ENCODE measurements at regions not wholly inside any gene's neighbourhood (a gene's known extent, or its start where the extent isn't known, plus 50 kb on each side); places are given as distances from the start of the nearest gene placed in this dataset.

- Histone ChIP-seq H3K36me3 (no peaks in the 10 kb centered on the region), H3K4me3 (no peak overlapping the region), H3K27me3 (replicated peaks; ENCODE audit: insufficient read depth) (no peaks in the 10 kb centered on the region), H3K9me3 (no peaks in the 10 kb centered on the region), H3K27ac (no peak overlapping the region), H3K4me1 (ENCODE audit: control insufficient read depth in 1 of 2, low read depth in 2 of 2) (no peaks in the 10 kb centered on the region)
- ATAC-seq (ENCODE audit: insufficient number of reproducible peaks, low FRiP score, low read depth): no peak
- no peak for DNase-seq (ENCODE audit: low spot score)
- TF ChIP-seq CTCF (IDR thresholded peaks at IDR 0.05): no peak
These were observed 191.7 kb upstream of the GBE1 start for GRCh38 chr3:81953111-81953510.

- ATAC-seq (ENCODE audit: insufficient number of reproducible peaks, low FRiP score, low read depth) (no peak), DNase-seq (ENCODE audit: low spot score) (no peak)
- H3K4me3 ChIP-seq: no peak overlapping the region
- H3K27ac ChIP-seq: no peak overlapping the region
- TF ChIP-seq CTCF (IDR thresholded peaks at IDR 0.05): no peak
- H3K9me3 ChIP-seq: no peaks in the 10 kb centered on the region
- H3K4me1 ChIP-seq (ENCODE audit: control insufficient read depth in 1 of 2, low read depth in 2 of 2): no peaks in the 10 kb centered on the region
- no peaks in the 10 kb centered on the region for H3K36me3 ChIP-seq
- no peaks in the 10 kb centered on the region for H3K27me3 ChIP-seq (replicated peaks; ENCODE audit: insufficient read depth)
These were observed 190.7 kb upstream of the GBE1 start for GRCh38 chr3:81952141-81952540.

GRCh38 chr3:81951636-81952035 is 190.2 kb upstream of the GBE1 start:
- no peak for DNase-seq (ENCODE audit: low spot score)
- no peak for ATAC-seq (ENCODE audit: insufficient number of reproducible peaks, low FRiP score, low read depth)
- Histone ChIP-seq H3K4me1 (ENCODE audit: control insufficient read depth in 1 of 2, low read depth in 2 of 2) (no peaks in the 10 kb centered on the region), H3K27ac (no peak overlapping the region), H3K9me3 (no peaks in the 10 kb centered on the region), H3K36me3 (no peaks in the 10 kb centered on the region), H3K27me3 (replicated peaks; ENCODE audit: insufficient read depth) (no peaks in the 10 kb centered on the region), H3K4me3 (no peak overlapping the region)
- no peak for TF ChIP-seq CTCF (IDR thresholded peaks at IDR 0.05)

GRCh38 chr3:81951106-81951505 is 189.7 kb upstream of the GBE1 start:
- no peak for DNase-seq (ENCODE audit: low spot score)
- H3K36me3 ChIP-seq: no peaks in the 10 kb centered on the region
- H3K9me3 ChIP-seq: no peaks in the 10 kb centered on the region
- no peaks in the 10 kb centered on the region for H3K4me1 ChIP-seq (ENCODE audit: control insufficient read depth in 1 of 2, low read depth in 2 of 2)
- no peak for TF ChIP-seq CTCF (IDR thresholded peaks at IDR 0.05)
- ATAC-seq (ENCODE audit: insufficient number of reproducible peaks, low FRiP score, low read depth): no peak
- H3K4me3 ChIP-seq: no peak overlapping the region
- H3K27ac ChIP-seq: no peak overlapping the region
- H3K27me3 ChIP-seq (replicated peaks; ENCODE audit: insufficient read depth): no peaks in the 10 kb centered on the region

- Histone ChIP-seq H3K27ac (no peak overlapping the region), H3K36me3 (no peaks in the 10 kb centered on the region), H3K9me3 (peaks cover 6% of the 10 kb centered on the region), H3K4me3 (no peak overlapping the region), H3K4me1 (ENCODE audit: control insufficient read depth in 1 of 2, low read depth in 2 of 2) (no peaks in the 10 kb centered on the region), H3K27me3 (replicated peaks; ENCODE audit: insufficient read depth) (no peaks in the 10 kb centered on the region)
- ATAC-seq (ENCODE audit: insufficient number of reproducible peaks, low FRiP score, low read depth): no peak
- no peak for DNase-seq (ENCODE audit: low spot score)
- no peak for TF ChIP-seq CTCF (IDR thresholded peaks at IDR 0.05)
These were observed 185.9 kb upstream of the GBE1 start for GRCh38 chr3:81947359-81947758.

Measured in thoracic aorta (tissue), 2 donors.